ACHN (cell line): ENCODE measurements at regions not wholly inside any gene's neighbourhood (a gene's known extent, or its start where the extent isn't known, plus 50 kb on each side); places are given as distances from the start of the nearest gene placed in this dataset.

ENCODE experiments used
- DNase-seq: peaks from one replicate; pipeline ENCODE4 v3.0.0-alpha.2; 2015
- in situ Hi-C: cut with HindIII; loops from 2 replicates; pipeline ENCODE4 v1.10.0; 2017; ENCODE audit warnings: low sequenced_read_pairs, low pct_ligation_motif_present, low pct_unique_long_range_greater_than_20kb

- in situ Hi-C loops, result no loop called here
- no peak for DNase-seq
Observed at GRCh38 chr18:45249246-45249661, 366.0 kb upstream of the SLC14A2 start.

GRCh38 chr18:45250479-45250878 is 364.8 kb upstream of the SLC14A2 start:
- in situ Hi-C loops, result no loop called here
- DNase-seq, result no peak

- in situ Hi-C loops, result no loop called here
Observed at GRCh38 chr18:45251236-45251635, 364.0 kb upstream of the SLC14A2 start.

GRCh38 chr18:45252474-45252873 is 362.8 kb upstream of the SLC14A2 start:
- DNase-seq, result no peak
- in situ Hi-C loops, result no loop called here

More at GRCh38 chr18:45251236-45251635, 364.0 kb upstream of the SLC14A2 start:
- no peak for DNase-seq

- DNase-seq, result no peak
- in situ Hi-C loops, result no loop called here
Observed at GRCh38 chr18:45253056-45253565, 362.2 kb upstream of the SLC14A2 start.

GRCh38 chr18:45253973-45254708 is 361.1 kb upstream of the SLC14A2 start:
- in situ Hi-C loops, result no loop called here
- DNase-seq, result no peak

- DNase-seq, result no peak
- in situ Hi-C loops, result no loop called here
Observed at GRCh38 chr18:45254709-45255082, 360.6 kb upstream of the SLC14A2 start.

- in situ Hi-C loops, result no loop called here
Observed at GRCh38 chr18:45255197-45255890, 359.9 kb upstream of the SLC14A2 start.

GRCh38 chr18:45260125-45260524 is 355.2 kb upstream of the SLC14A2 start:
- in situ Hi-C loops, result no loop called here
- no peak for DNase-seq

More at GRCh38 chr18:45255197-45255890, 359.9 kb upstream of the SLC14A2 start:
- no peak for DNase-seq

- in situ Hi-C loops, result no loop called here
- no peak for DNase-seq
Observed at GRCh38 chr18:45266023-45266422, 349.3 kb upstream of the SLC14A2 start.

GRCh38 chr18:45267622-45268021 is 347.7 kb upstream of the SLC14A2 start:
- in situ Hi-C loops, result no loop called here
- DNase-seq, result no peak

GRCh38 chr18:45268583-45268982 is 346.7 kb upstream of the SLC14A2 start:
- no peak for DNase-seq
- in situ Hi-C loops, result no loop called here

- DNase-seq, result no peak
- in situ Hi-C loops, result no loop called here
Observed at GRCh38 chr18:45270289-45270771, 344.9 kb upstream of the SLC14A2 start.

GRCh38 chr18:45274026-45274425 is 341.2 kb upstream of the SLC14A2 start:
- in situ Hi-C loops, result no loop called here
- no peak for DNase-seq

GRCh38 chr18:45275367-45276113 is 339.7 kb upstream of the SLC14A2 start:
- peak; percentile 34 for DNase-seq
- in situ Hi-C loops, result no loop called here

GRCh38 chr18:45276878-45277277 is 338.4 kb upstream of the SLC14A2 start:
- in situ Hi-C loops, result no loop called here
- DNase-seq, result no peak

GRCh38 chr18:45277908-45278307 is 337.4 kb upstream of the SLC14A2 start:
- no peak for DNase-seq
- in situ Hi-C loops, result no loop called here

- in situ Hi-C loops, result no loop called here
Observed at GRCh38 chr18:45280481-45281276, 334.6 kb upstream of the SLC14A2 start.

More at GRCh38 chr18:45280481-45281276, 334.6 kb upstream of the SLC14A2 start:
- no peak for DNase-seq
